Smooth muscle cell (in vitro differentiated cells): ENCODE measurements at regions not wholly inside any gene's neighbourhood (a gene's known extent, or its start where the extent isn't known, plus 50 kb on each side); places are given as distances from the start of the nearest gene placed in this dataset.

Experiments
- DNase-seq: peaks from one replicate; lab custom pipeline; 2025; ENCODE audit not compliant: unreplicated experiment; lab: John Stamatoyannopoulos, UW
- H2AFZ ChIP-seq: fragments of 200-600 bp; sonication (generic); 2 replicates; pipeline ENCODE4 v1.6.0; 2016; ENCODE audit warnings: antibody characterized with exemption, low read depth, mild to moderate bottlenecking
- H3F3A ChIP-seq: fragments of 200-600 bp; sonication (generic); 2 replicates; pipeline ENCODE4 v1.6.0; 2017; ENCODE audit warnings: antibody characterized with exemption, low read depth
- H3K27ac ChIP-seq: fragments of 200-600 bp; sonication (generic); 2 replicates; pipeline ENCODE4 v1.5.1; 2016; ENCODE audit warnings: low read depth, mild to moderate bottlenecking
- H3K27me3 ChIP-seq: fragments of 200-600 bp; sonication (generic); 2 replicates; pipeline ENCODE4 v1.6.1; 2016; ENCODE audit warnings: low read depth, mild to moderate bottlenecking
- H3K36me3 ChIP-seq: fragments of 200-600 bp; sonication (generic); 2 replicates; pipeline ENCODE4 v1.5.1; 2016; ENCODE audit warnings: low read depth
- H3K4me1 ChIP-seq: fragments of 200-600 bp; sonication (generic); 2 replicates; pipeline ENCODE4 v1.5.1; 2016; ENCODE audit warnings: low read depth
- H3K4me2 ChIP-seq: fragments of 200-600 bp; sonication (generic); 2 replicates; pipeline ENCODE4 v1.6.0; 2016; ENCODE audit warnings: mild to moderate bottlenecking
- H3K4me3 ChIP-seq: fragments of 200-600 bp; sonication (generic); 2 replicates; pipeline ENCODE4 v1.5.1; 2016; ENCODE audit warnings: mild to moderate bottlenecking
- H3K79me2 ChIP-seq: fragments of 200-600 bp; sonication (generic); 2 replicates; pipeline ENCODE4 v1.6.0; 2016; ENCODE audit warnings: low read depth, mild to moderate bottlenecking
- H3K9ac ChIP-seq: fragments of 200-600 bp; sonication (generic); 2 replicates; pipeline ENCODE4 v1.6.0; 2016; ENCODE audit warnings: low read depth
- H3K9me3 ChIP-seq: fragments of 200-600 bp; sonication (generic); replicated peaks from 2 replicates; pipeline ENCODE4 v1.5.1; 2016; ENCODE audit warnings: low read depth
- H4K20me1 ChIP-seq: fragments of 200-600 bp; sonication (generic); 2 replicates; pipeline ENCODE4 v1.6.0; 2016; ENCODE audit warnings: low read depth
- WGBS: methylation state at CpG from one replicate; pipeline ENCODE4 v1.1.7; 2016; ENCODE audit warnings: low lambda C conversion rate; 5-methylcytosine and 5-hydroxymethylcytosine counted together
- TF ChIP-seq, protein P1 (sequence below): fragments of 200-600 bp; sonication (generic); IDR thresholded peaks from 2 replicates; pipeline ENCODE4 v1.5.1; 2017; ENCODE audit warnings: borderline replicate concordance, mild to moderate bottlenecking, antibody characterized with exemption; ENCODE audit not compliant: insufficient read depth, poor library complexity, severe bottlenecking

DNA sequence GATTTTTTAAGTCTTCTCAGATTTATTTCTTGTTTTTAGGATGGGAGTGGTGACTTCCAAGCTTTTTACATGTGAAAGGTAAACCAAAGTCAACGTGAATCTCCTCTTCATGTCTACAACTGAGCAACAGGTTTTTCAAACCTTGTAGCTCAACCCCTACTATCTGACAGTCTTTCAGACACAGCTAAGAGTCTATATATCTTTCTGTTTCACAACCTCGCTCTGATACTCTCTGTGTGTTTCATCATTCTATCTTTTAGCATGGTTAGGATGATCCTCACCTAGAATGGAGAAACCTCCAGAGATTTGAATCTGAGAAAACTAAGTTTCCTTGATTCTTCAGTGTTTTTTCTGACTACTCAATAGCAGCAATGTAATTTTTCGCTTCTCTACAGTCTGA is 96.1 kb downstream of the EPDR1 start:
- H3K9ac ChIP-seq: no peak overlapping the region
- peaks cover 7% of the 10 kb centered on the region for H3F3A ChIP-seq
- no peaks in the 10 kb centered on the region for H4K20me1 ChIP-seq
- no peak overlapping the region for H3K4me3 ChIP-seq
- H3K27ac ChIP-seq: peak overlapping the region; percentile 12
- no peak overlapping the region for H3K4me2 ChIP-seq
- no peaks in the 10 kb centered on the region for H3K79me2 ChIP-seq
- no peak overlapping the region for H2AFZ ChIP-seq
- H3K36me3 ChIP-seq: no peaks in the 10 kb centered on the region
- 91% methylated on average over 3 of the region's 3 CpGs for WGBS
- H3K4me1 ChIP-seq: no peaks in the 10 kb centered on the region
- no peaks in the 10 kb centered on the region for H3K9me3 ChIP-seq
- H3K27me3 ChIP-seq: no peaks in the 10 kb centered on the region
- TF ChIP-seq, protein P1, sequence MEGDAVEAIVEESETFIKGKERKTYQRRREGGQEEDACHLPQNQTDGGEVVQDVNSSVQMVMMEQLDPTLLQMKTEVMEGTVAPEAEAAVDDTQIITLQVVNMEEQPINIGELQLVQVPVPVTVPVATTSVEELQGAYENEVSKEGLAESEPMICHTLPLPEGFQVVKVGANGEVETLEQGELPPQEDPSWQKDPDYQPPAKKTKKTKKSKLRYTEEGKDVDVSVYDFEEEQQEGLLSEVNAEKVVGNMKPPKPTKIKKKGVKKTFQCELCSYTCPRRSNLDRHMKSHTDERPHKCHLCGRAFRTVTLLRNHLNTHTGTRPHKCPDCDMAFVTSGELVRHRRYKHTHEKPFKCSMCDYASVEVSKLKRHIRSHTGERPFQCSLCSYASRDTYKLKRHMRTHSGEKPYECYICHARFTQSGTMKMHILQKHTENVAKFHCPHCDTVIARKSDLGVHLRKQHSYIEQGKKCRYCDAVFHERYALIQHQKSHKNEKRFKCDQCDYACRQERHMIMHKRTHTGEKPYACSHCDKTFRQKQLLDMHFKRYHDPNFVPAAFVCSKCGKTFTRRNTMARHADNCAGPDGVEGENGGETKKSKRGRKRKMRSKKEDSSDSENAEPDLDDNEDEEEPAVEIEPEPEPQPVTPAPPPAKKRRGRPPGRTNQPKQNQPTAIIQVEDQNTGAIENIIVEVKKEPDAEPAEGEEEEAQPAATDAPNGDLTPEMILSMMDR: no peak
- no peak for DNase-seq

DNA sequence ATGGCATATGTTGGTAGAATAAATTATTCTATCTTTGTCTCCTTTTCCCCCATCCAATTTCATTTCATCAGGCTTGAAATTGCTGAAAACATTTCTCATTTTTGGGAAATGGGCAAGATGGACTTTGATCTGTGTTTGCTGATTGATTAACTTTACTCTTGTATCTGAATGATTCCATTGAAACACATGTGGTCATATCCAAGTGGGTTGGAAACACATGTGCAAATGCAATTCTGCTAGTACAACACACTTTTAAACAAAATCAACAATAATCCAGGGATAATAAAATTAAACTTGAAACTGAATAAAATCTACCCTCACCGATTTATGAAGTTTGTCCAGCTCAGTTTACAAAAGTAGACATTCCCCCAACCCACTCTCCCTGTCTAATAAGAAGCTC is 96.9 kb downstream of the EPDR1 start:
- 93% methylated on average over 1 of the region's 1 CpG for WGBS
- H2AFZ ChIP-seq: no peak overlapping the region

DNA sequence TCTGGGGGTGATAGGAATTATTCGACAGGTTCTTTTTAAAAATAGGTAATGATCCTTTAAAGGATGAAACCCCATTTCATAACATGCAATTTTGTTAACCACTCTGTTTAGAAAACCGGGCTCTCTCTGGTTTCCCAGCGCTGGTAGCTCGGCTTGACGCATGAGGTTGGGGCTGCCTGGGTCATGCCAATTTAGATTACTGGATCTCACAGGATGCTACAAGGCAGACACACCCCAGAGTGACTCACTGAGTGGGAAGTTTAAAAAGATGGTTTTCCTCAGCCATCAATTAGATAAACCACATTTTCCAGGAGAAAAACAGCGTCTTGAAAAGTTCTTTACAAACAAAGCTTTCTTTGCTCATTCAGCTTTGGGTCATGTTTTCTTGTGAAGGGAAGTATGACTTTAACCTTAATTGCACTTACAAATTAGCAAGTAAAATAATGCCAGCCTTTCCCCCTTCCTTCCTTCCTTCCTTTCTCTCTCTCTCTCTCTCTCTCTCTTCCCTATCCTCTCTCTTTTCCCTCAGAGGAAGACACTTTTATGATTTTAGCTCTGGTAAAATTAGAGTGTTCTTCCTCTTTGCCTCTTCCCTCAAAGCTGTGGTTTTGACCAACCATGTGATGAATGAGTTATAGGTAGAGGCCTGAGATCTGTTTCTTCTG is 99.8 kb downstream of the EPDR1 start:
- Histone ChIP-seq H3K4me2 (peak overlapping the region; percentile 43), H3K4me3 (no peak overlapping the region), H3K9me3 (no peaks in the 10 kb centered on the region), H3K9ac (no peak overlapping the region), H3K4me1 (peaks cover 8% of the 10 kb centered on the region), H2AFZ (no peak overlapping the region), H3K36me3 (no peaks in the 10 kb centered on the region), H3F3A (peaks cover 7% of the 10 kb centered on the region), H3K27me3 (no peaks in the 10 kb centered on the region), H3K27ac (peak overlapping the region; percentile 36), H4K20me1 (no peaks in the 10 kb centered on the region), H3K79me2 (no peaks in the 10 kb centered on the region)
- no peak for DNase-seq
- 25% methylated on average over 6 of the region's 6 CpGs for WGBS
- TF ChIP-seq, protein P1: no peak

More for the DNA sequence above, 96.9 kb downstream of the EPDR1 start:
- DNase-seq: no peak
- H3K27me3 ChIP-seq: no peaks in the 10 kb centered on the region
- TF ChIP-seq, protein P1: no peak
- H3F3A ChIP-seq: peaks cover 7% of the 10 kb centered on the region
- H3K4me1 ChIP-seq: no peaks in the 10 kb centered on the region
- no peak overlapping the region for H3K27ac ChIP-seq
- H3K9me3 ChIP-seq: no peaks in the 10 kb centered on the region
- no peak overlapping the region for H3K4me2 ChIP-seq
- H4K20me1 ChIP-seq: no peaks in the 10 kb centered on the region
- H3K36me3 ChIP-seq: no peaks in the 10 kb centered on the region
- H3K9ac ChIP-seq: no peak overlapping the region
- H3K4me3 ChIP-seq: no peak overlapping the region
- H3K79me2 ChIP-seq: no peaks in the 10 kb centered on the region

DNA sequence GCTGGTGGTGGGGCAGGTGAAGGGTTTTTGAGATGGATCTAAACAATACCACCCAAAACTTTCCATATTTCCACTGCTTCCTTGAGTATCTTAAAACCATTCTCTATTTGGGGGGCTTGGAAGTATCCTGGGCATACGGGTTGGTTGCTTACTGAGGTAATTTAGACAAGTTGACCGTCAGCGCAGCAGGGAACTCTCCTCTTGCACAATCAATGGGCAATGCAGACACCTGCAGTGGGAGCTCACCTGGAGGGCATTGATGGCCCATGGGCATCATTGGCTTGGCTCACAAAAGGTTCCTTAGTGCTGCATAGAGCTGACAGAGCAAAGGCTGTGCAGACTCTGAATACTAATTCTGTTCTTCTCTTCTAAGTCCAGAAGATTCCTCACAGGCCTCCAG is 101.5 kb downstream of the EPDR1 start:
- H3K4me1 ChIP-seq: peaks cover 8% of the 10 kb centered on the region
- TF ChIP-seq, protein P1: no peak
- H3K27ac ChIP-seq: no peak overlapping the region
- no peaks in the 10 kb centered on the region for H3K79me2 ChIP-seq
- H3F3A ChIP-seq: peaks cover 7% of the 10 kb centered on the region
- H3K36me3 ChIP-seq: no peaks in the 10 kb centered on the region
- no peak overlapping the region for H3K4me3 ChIP-seq
- DNase-seq: no peak
- H3K27me3 ChIP-seq: no peaks in the 10 kb centered on the region
- WGBS: 95% methylated on average over 3 of the region's 3 CpGs
- no peak overlapping the region for H3K4me2 ChIP-seq
- no peaks in the 10 kb centered on the region for H3K9me3 ChIP-seq
- H2AFZ ChIP-seq: no peak overlapping the region
- H4K20me1 ChIP-seq: no peaks in the 10 kb centered on the region
- H3K9ac ChIP-seq: no peak overlapping the region
